Choroid plexus epithelial cell (primary cell): ENCODE measurements at regions not wholly inside any gene's neighbourhood (a gene's known extent, or its start where the extent isn't known, plus 50 kb on each side); places are given as distances from the start of the nearest gene placed in this dataset.

Experiments used
- DNase-seq: peaks from one replicate; pipeline ENCODE4 v3.0.0-alpha.2; 2010; ENCODE audit warnings: low read depth
- H3K4me3 ChIP-seq: 2 replicates; pipeline ENCODE4 v1.5.1; 2011; ENCODE audit warnings: low read depth, mild to moderate bottlenecking, control low read depth, low read length, moderate library complexity
- TF ChIP-seq, protein P1 (sequence below): conservative IDR thresholded peaks from 2 replicates; pipeline ENCODE4 v1.5.1; 2011; ENCODE audit warnings: low read depth, mild to moderate bottlenecking, control low read depth, inconsistent platforms, low read length, moderate library complexity

DNA sequence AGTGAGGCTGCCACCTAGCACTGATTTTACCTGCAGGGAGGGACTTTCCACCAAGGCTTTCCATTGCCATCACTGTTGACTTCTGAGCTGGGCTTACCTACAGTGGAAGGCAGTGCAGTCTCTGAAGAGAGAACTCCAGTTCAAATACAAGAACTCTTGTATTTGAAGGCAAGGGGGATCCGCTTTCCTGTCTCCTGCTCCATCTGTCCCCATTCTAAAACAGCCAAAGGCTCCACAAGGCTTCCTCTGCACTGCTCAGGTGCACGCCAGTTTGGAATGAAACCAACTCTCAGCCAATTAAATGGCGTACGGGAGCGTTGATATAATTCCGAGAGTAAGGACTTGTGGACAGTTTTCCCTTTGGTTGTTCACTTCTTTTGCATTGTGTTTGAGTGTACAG, 66.0 kb upstream of the CXCL14 start:
- TF ChIP-seq, protein P1, sequence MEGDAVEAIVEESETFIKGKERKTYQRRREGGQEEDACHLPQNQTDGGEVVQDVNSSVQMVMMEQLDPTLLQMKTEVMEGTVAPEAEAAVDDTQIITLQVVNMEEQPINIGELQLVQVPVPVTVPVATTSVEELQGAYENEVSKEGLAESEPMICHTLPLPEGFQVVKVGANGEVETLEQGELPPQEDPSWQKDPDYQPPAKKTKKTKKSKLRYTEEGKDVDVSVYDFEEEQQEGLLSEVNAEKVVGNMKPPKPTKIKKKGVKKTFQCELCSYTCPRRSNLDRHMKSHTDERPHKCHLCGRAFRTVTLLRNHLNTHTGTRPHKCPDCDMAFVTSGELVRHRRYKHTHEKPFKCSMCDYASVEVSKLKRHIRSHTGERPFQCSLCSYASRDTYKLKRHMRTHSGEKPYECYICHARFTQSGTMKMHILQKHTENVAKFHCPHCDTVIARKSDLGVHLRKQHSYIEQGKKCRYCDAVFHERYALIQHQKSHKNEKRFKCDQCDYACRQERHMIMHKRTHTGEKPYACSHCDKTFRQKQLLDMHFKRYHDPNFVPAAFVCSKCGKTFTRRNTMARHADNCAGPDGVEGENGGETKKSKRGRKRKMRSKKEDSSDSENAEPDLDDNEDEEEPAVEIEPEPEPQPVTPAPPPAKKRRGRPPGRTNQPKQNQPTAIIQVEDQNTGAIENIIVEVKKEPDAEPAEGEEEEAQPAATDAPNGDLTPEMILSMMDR = no peak
- no peak overlapping the region for H3K4me3 ChIP-seq
- DNase-seq = no peak

DNA sequence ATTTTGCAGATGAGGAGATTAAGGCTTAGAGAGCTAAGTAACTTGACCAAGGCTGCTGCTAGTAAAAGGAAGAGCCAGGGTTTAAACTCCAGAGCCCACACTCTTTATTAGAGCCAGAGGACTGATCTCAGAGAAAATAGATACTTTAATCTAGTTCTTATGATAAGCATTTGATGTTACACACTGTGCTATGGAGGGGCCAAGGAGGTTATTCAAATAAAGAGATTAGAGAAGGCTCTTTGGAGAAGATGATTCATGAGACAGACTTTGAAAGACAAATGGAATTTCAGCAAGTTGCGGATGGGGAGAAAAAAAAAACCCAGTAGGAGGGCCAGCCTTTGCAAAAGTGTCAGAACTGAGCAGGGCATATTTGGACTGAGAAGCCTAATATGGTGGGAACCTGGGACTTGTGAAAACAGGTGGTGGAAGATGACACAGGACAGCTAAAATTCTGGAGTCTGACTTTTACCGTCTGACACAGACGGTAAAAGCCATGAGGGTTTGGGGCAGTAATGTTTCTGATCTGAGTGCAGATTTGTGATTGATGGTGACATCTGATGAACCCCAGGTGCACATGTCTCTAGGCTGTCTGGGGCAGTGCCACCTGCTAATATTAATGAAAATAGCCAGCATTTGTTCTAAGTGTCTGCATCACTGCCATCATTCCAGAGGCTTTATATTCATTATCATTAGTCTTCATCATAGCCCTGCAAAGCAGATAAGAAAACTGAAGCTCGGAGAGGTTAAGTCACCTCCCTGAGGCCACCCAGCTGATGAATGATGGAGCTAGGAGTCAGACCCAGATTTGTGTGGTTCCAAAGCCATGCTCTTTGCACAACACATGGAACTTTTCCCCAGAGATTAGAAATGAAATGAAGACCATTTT, 65.3 kb upstream of the CXCL14 start:
- no peak overlapping the region for H3K4me3 ChIP-seq
- TF ChIP-seq, protein P1 = no peak
- no peak for DNase-seq

DNA sequence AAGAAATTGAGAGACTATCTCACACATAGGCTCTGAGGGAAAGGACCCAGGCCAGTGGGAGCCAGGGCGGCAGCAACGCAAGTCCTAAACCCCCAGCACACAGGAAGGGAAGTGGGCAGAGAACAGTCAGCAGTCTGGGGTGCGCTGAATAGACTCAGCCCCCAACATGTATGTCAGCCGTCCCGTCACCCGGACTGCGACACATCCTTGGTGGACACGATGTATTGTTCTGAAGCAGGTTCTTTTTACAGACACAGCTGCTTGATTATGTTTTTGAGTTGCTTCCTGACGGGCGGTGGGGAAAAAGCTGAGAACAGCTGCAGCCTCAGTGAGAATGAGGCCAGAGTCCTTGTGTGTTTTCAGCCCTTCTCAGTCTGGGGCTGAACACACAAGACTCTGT, 64.1 kb upstream of the CXCL14 start:
- TF ChIP-seq, protein P1 = no peak
- no peak overlapping the region for H3K4me3 ChIP-seq
- no peak for DNase-seq

- TF ChIP-seq, protein P1 = no peak
- no peak overlapping the region for H3K4me3 ChIP-seq
- DNase-seq = no peak
Measured at GRCh38 chr5:135642488-135642870, 63.7 kb upstream of the CXCL14 start.

DNA sequence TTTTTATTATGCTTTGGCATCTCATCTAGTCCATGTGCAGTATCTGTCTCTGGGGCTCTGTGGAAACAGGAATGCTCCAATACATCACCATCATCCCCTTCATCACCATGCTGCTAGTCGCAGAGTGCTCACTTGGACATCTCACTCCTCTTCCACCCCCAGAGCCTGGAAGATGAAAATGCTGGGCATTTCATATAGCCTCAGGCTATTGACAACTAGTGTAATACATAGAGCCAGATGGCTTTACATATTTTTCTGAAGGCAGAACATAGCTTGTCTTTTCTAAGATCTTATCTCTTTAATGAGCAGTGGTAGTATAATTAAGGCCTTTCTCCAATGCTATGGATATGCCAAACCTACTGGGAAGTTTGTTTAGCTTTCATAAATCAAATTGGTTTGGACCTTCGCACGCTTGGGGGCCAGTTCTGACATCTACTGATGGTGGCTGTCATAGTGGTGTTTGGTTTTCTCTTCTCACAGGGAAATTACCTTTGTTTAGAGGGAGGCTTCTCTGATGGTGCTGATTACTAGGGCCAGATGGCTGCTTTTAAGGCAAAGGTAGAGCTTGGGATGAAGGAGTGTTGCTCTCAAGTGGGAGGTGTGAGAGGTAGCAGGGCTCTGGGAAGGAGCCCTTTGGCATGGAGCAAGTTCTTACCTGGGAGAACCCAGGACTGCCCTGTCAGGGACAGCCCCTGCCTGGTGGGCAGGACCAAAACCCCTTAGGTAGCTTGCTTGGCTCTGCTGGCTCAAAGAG, 63.1 kb upstream of the CXCL14 start:
- no peak overlapping the region for H3K4me3 ChIP-seq
- TF ChIP-seq, protein P1 = no peak
- no peak for DNase-seq

DNA sequence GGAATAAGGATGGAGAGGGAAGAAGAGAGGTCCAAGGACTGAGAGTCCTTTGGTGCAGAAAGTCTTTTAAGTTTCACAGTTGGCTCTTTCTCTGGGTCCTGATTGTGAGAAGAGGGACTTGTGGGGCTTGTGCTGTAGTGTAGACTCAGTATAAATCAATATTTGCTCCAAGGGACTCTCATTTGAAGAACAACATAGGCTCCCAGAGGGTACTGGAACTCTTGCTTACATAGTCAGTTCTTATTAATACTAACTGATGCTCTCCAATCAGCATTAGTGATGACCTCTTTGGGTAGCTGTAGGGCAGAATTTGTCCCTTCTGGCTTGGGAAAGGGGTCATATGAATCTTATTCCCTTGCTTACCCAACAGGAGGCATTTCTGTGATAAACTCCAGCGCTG, 62.5 kb upstream of the CXCL14 start:
- no peak overlapping the region for H3K4me3 ChIP-seq
- TF ChIP-seq, protein P1 = no peak
- no peak for DNase-seq
